SU-DHL-6 (cell line): ENCODE measurements at regions not wholly inside any gene's neighbourhood (a gene's known extent, or its start where the extent isn't known, plus 50 kb on each side); places are given as distances from the start of the nearest gene placed in this dataset.

Experiments used
- H2AFZ ChIP-seq: fragments of 200-600 bp; sonication (generic); 2 replicates; pipeline ENCODE4 v1.6.1; 2014; ENCODE audit warnings: low read depth, mild to moderate bottlenecking, moderate library complexity, mixed read lengths, antibody characterized with exemption, low read length; ENCODE audit not compliant: severe bottlenecking
- H3F3A ChIP-seq: fragments of 200-600 bp; shearing (Covaris generic); 2 replicates; pipeline ENCODE4 v1.6.0; 2016; ENCODE audit warnings: antibody characterized with exemption, mild to moderate bottlenecking; ENCODE audit not compliant: insufficient read depth
- H3K27ac ChIP-seq: fragments of 200-600 bp; sonication (generic); 2 replicates; pipeline ENCODE4 v1.5.1; 2016; ENCODE audit warnings: low read depth, mild to moderate bottlenecking, low read length, moderate library complexity, mixed read lengths
- H3K27me3 ChIP-seq: fragments of 200-600 bp; sonication (generic), shearing (Covaris generic); 2 replicates; pipeline ENCODE4 v1.6.0; 2014; ENCODE audit warnings: mild to moderate bottlenecking, low read length
- H3K36me3 ChIP-seq: fragments of 200-600 bp; sonication (generic); 2 replicates; pipeline ENCODE4 v1.6.1; 2014; ENCODE audit warnings: mild to moderate bottlenecking, low read length, mixed read lengths
- H3K4me2 ChIP-seq: fragments of 300-600, 200-600 bp; shearing (Covaris generic), sonication (generic); 2 replicates; pipeline ENCODE4 v1.6.0; 2014; ENCODE audit warnings: low read length, low read depth, mild to moderate bottlenecking; ENCODE audit not compliant: poor library complexity, severe bottlenecking
- H3K4me3 ChIP-seq: fragments of 200-600 bp; sonication (generic); 2 replicates; pipeline ENCODE4 v1.5.1; 2014; ENCODE audit warnings: antibody characterized with exemption, low read length, mild to moderate bottlenecking, mixed read lengths; ENCODE audit not compliant: insufficient read depth, poor library complexity, severe bottlenecking
- H3K79me2 ChIP-seq: fragments of 200-600 bp; sonication (generic); 2 replicates; pipeline ENCODE4 v1.6.1; 2014; ENCODE audit warnings: mild to moderate bottlenecking, low read length, moderate library complexity; ENCODE audit not compliant: insufficient read depth
- H3K9ac ChIP-seq: fragments of 200-600 bp; sonication (generic); 2 replicates; pipeline ENCODE4 v1.7.0; 2014; ENCODE audit warnings: mild to moderate bottlenecking, low read length
- H3K9me2 ChIP-seq: fragments of 200-600 bp; sonication (generic); replicated peaks from 2 replicates; pipeline ENCODE4 v1.6.1; 2014; ENCODE audit warnings: low read length; ENCODE audit not compliant: insufficient read depth
- H3K9me3 ChIP-seq: fragments of 200-600 bp; sonication (generic); 2 replicates; pipeline ENCODE4 v1.6.1; 2014; ENCODE audit warnings: low read length, mixed read lengths; ENCODE audit not compliant: insufficient read depth
- H4K20me1 ChIP-seq: fragments of 200-600 bp; sonication (generic); 2 replicates; pipeline ENCODE4 v1.6.1; 2014; ENCODE audit warnings: low read depth, mild to moderate bottlenecking, antibody characterized with exemption, low read length, moderate library complexity, mixed read lengths
- CTCF ChIP-seq: fragments of 200-600 bp; sonication (generic); IDR thresholded peaks from one replicate; pipeline ENCODE4 v1.5.1; 2017; ENCODE audit warnings: antibody characterized with exemption, mild to moderate bottlenecking, low read length, moderate library complexity; ENCODE audit not compliant: insufficient read depth, poor library complexity, severe bottlenecking
- EZH2phosphoT487 ChIP-seq: fragments of 200-600 bp; sonication (generic), shearing (Covaris generic); conservative IDR thresholded peaks from 2 replicates; pipeline ENCODE4 v1.6.1; 2018; ENCODE audit warnings: mild to moderate bottlenecking, antibody characterized with exemption, low read length, moderate library complexity, mixed read lengths

GRCh38 chr21:43355925-43356289 is 71.0 kb downstream of the SIK1 start:
- Histone ChIP-seq H4K20me1 (no peaks in the 10 kb centered on the region), H3K9ac (no peak overlapping the region), H3K9me2 (no peaks in the 10 kb centered on the region), H3F3A (no peaks in the 10 kb centered on the region), H3K36me3 (no peaks in the 10 kb centered on the region), H3K4me2 (no peak overlapping the region), H3K9me3 (no peaks in the 10 kb centered on the region), H3K79me2 (no peaks in the 10 kb centered on the region), H3K27ac (no peak overlapping the region), H3K4me3 (no peak overlapping the region), H2AFZ (no peak overlapping the region), H3K27me3 (no peaks in the 10 kb centered on the region)
- TF ChIP-seq EZH2phosphoT487 (no peak), CTCF (no peak)

GRCh38 chr21:43355266-43355924 is 71.5 kb downstream of the SIK1 start:
- H3K4me3 ChIP-seq: no peak overlapping the region
- H4K20me1 ChIP-seq: no peaks in the 10 kb centered on the region
- H3K9me3 ChIP-seq: no peaks in the 10 kb centered on the region
- no peak overlapping the region for H2AFZ ChIP-seq
- no peak overlapping the region for H3K4me2 ChIP-seq
- H3K36me3 ChIP-seq: no peaks in the 10 kb centered on the region
- no peak for TF ChIP-seq CTCF
- TF ChIP-seq EZH2phosphoT487: no peak
- no peaks in the 10 kb centered on the region for H3K27me3 ChIP-seq
- H3K9me2 ChIP-seq: no peaks in the 10 kb centered on the region
- H3K27ac ChIP-seq: no peak overlapping the region
- no peaks in the 10 kb centered on the region for H3K79me2 ChIP-seq
- no peak overlapping the region for H3K9ac ChIP-seq
- no peaks in the 10 kb centered on the region for H3F3A ChIP-seq

DNA sequence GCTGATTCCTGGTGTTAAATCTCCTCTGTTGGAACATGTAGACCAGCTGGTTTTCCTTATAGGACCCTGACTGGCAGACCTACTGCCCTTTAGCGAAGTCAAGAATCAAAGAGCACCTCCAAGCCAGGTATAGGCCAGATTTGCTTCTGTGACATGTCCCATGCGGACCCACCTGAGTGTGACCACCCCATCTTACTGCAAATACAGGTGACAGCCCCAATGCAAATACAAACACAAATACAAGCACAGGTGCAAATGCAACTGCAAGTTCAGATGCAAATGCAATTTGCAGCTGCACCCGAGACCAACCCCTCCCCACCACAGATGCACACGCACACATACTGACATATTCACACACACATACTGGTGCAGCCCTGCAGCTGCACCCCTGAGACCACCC is 72.3 kb downstream of the SIK1 start:
- Histone ChIP-seq H3K9me3 (no peaks in the 10 kb centered on the region), H3K27ac (no peak overlapping the region), H3F3A (no peaks in the 10 kb centered on the region), H4K20me1 (no peaks in the 10 kb centered on the region), H3K4me2 (no peak overlapping the region), H3K4me3 (no peak overlapping the region), H3K9ac (no peak overlapping the region), H3K9me2 (no peaks in the 10 kb centered on the region), H2AFZ (no peak overlapping the region), H3K79me2 (no peaks in the 10 kb centered on the region), H3K36me3 (no peaks in the 10 kb centered on the region), H3K27me3 (no peaks in the 10 kb centered on the region)
- TF ChIP-seq EZH2phosphoT487: no peak
- TF ChIP-seq CTCF: no peak
